Uterus (tissue), 3 donors: ENCODE measurements at regions not wholly inside any gene's neighbourhood (a gene's known extent, or its start where the extent isn't known, plus 50 kb on each side); places are given as distances from the start of the nearest gene placed in this dataset.

Experiments used
- DNase-seq, 2 donors: peaks; one replicate each; pipeline ENCODE4 v3.0.0-alpha.2; 2019 to 2020
- H3K27ac ChIP-seq, 2 donors: fragments of 200-600 bp; sonication (generic); 1 replicate in 1 of 2; 2 replicates in 1 of 2; pipeline ENCODE4 v1.5.1; 2016 to 2018
- H3K27me3 ChIP-seq, 2 donors: fragments of 200-600 bp; sonication (generic); one replicate each; pipeline ENCODE4 v1.5.1; 2018 to 2019; ENCODE audit warnings: control low read depth in 1 of 2
- H3K36me3 ChIP-seq, 2 donors: fragments of 200-600 bp; sonication (generic); one replicate each; pipeline ENCODE4 v1.5.1; 2019; ENCODE audit warnings: control low read depth in 1 of 2
- H3K4me1 ChIP-seq, 2 donors: fragments of 200-600 bp; sonication (generic); one replicate each; pipeline ENCODE4 v1.5.1; 2018 to 2019; ENCODE audit warnings: control low read depth in 1 of 2
- H3K4me3 ChIP-seq, 2 donors: fragments of 200-600 bp; sonication (generic); 1 replicate in 1 of 2; 2 replicates in 1 of 2; pipeline ENCODE4 v1.5.1; 2018 to 2019; ENCODE audit warnings: mild to moderate bottlenecking in 1 of 2
- H3K9me3 ChIP-seq, 2 donors: fragments of 200-600 bp; sonication (generic); one replicate each; pipeline ENCODE4 v1.5.1; 2019; ENCODE audit warnings: control low read depth in 1 of 2
- POLR2A ChIP-seq, 2 donors: fragments of 450-650 bp; IDR thresholded peaks; one replicate each; pipeline ENCODE4 v1.6.1; 2016; ENCODE audit warnings: antibody characterized with exemption in 2 of 2, mild to moderate bottlenecking in 1 of 2, moderate library complexity in 1 of 2
- intact Hi-C: fragments of 100-400 bp; cut with DNase I; formaldehyde crosslinking; loops from one replicate; pipeline ENCODE4 v1.15.1; 2023; ENCODE audit warnings: low total_unique reads
- TF ChIP-seq, protein P1 (sequence below), 4 experiments: fragments of 200-600 bp in 2 of 4; fragments of 450-650 bp in 2 of 4; sonication (generic) in 2 of 4; IDR thresholded peaks; one replicate each; pipeline ENCODE4 v1.5.1; 2016 to 2019; ENCODE audit warnings: antibody characterized with exemption in 4 of 4, mild to moderate bottlenecking in 2 of 4, moderate library complexity in 1 of 4
- donor health status: DM: yes; HTN: yes; CAD: no.

DNA sequence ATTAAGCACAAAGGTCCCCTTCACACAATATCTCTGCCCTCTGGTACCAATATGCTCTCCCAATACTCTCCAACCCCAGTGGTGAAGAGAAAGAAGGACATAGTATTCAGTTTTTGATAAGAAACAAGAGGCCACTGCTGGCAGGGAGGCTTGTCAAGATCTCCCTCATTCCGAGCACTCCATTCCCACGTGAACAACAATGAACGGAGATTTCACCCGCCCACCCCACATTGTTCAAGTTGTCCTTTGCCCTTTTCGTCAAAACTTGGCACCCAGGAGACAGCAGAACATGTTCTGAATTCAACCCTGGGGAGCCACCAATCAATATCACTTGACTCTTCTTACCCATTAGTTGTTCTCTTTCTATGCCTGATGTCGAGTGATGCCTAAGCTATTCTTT, 54.2 kb upstream of the SLC25A4 start:
- no peak for TF ChIP-seq POLR2A (IDR thresholded peaks at IDR 0.05)
- TF ChIP-seq, protein P1, sequence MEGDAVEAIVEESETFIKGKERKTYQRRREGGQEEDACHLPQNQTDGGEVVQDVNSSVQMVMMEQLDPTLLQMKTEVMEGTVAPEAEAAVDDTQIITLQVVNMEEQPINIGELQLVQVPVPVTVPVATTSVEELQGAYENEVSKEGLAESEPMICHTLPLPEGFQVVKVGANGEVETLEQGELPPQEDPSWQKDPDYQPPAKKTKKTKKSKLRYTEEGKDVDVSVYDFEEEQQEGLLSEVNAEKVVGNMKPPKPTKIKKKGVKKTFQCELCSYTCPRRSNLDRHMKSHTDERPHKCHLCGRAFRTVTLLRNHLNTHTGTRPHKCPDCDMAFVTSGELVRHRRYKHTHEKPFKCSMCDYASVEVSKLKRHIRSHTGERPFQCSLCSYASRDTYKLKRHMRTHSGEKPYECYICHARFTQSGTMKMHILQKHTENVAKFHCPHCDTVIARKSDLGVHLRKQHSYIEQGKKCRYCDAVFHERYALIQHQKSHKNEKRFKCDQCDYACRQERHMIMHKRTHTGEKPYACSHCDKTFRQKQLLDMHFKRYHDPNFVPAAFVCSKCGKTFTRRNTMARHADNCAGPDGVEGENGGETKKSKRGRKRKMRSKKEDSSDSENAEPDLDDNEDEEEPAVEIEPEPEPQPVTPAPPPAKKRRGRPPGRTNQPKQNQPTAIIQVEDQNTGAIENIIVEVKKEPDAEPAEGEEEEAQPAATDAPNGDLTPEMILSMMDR (IDR thresholded peaks at IDR 0.05) = no peak
- DNase-seq = no peak
- H3K4me3 ChIP-seq = no peak overlapping the region
- peaks cover 0 to 4% of the 10 kb centered on the region in 2 donors for H3K27me3 ChIP-seq
- H3K36me3 ChIP-seq = no peaks in the 10 kb centered on the region
- intact Hi-C loops = no loop called here
- no peaks in the 10 kb centered on the region for H3K9me3 ChIP-seq
- H3K27ac ChIP-seq = no peak overlapping the region
- H3K4me1 ChIP-seq = no peaks in the 10 kb centered on the region

DNA sequence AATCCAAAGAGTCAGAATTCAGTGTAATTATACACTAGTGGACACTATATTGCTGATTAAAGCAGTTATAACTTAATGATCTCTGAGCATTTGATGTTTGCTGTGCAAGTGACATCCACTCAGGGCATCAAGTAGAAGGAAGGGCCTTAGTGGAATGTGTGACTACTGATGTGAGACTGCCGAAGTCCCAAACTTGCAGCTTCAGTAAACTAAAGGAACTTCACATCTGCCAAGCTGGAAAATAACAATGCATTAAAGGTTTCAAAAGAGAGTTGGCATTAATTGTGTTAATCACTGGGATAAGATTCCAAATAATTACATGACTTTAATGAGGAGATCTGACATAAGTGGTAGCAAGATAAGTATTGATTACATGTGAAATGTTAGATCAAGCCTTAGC, 52.5 kb upstream of the SLC25A4 start:
- Histone ChIP-seq H3K36me3 (no peaks in the 10 kb centered on the region), H3K27me3 (peaks cover 0 to 4% of the 10 kb centered on the region in 2 donors), H3K27ac (no peak overlapping the region), H3K4me3 (no peak overlapping the region), H3K4me1 (no peaks in the 10 kb centered on the region), H3K9me3 (no peaks in the 10 kb centered on the region)
- TF ChIP-seq POLR2A (IDR thresholded peaks at IDR 0.05) = no peak
- TF ChIP-seq, protein P1 (IDR thresholded peaks at IDR 0.05) = no peak
- no peak for DNase-seq
- intact Hi-C loops = no loop called here

DNA sequence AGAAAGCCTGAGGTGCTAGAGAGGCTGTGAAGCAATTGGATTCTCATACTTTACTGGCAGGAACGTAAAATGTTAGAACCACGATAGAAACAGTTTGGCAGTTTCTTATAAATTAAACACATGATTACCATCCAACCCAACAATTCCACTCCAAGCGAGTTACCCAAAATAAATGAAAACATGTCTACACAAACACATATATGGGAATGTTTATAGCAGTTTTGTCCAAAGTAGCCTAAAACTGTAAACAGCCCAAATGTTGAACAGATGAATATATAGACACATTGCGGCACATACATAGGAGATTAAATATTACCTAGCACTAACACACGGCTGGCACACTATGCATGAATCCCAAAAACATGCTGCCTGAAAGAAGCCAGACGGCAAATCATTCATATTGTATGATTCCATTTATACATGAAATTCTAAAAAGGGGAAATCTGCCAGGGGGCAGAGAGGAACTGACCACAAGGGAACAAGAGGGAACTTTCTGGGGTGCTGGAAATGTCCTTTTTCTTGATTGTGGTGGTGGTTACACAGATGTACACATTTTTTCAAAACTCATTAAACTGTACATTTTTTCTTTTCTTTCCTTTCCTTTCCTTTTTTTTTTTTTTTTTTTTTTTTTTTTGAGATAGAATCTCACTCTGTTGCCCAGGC, 50.4 kb upstream of the SLC25A4 start:
- H3K4me1 ChIP-seq = no peaks in the 10 kb centered on the region
- DNase-seq = no peak
- intact Hi-C loops = no loop called here
- peaks cover 0 to 4% of the 10 kb centered on the region in 2 donors for H3K27me3 ChIP-seq
- no peak overlapping the region for H3K4me3 ChIP-seq
- H3K36me3 ChIP-seq = no peaks in the 10 kb centered on the region
- no peak for TF ChIP-seq POLR2A (IDR thresholded peaks at IDR 0.05)
- TF ChIP-seq, protein P1 (IDR thresholded peaks at IDR 0.05) = no peak
- no peak overlapping the region for H3K27ac ChIP-seq
- no peaks in the 10 kb centered on the region for H3K9me3 ChIP-seq
